Cardiac muscle cell (in vitro differentiated cells and primary cell): ENCODE measurements at regions not wholly inside any gene's neighbourhood (a gene's known extent, or its start where the extent isn't known, plus 50 kb on each side); places are given as distances from the start of the nearest gene placed in this dataset.
A peak's percentile ranks its signal among the peaks of the same experiment; 100 is the strongest.
"Not testable (repeated sequence)": the region's sequence is repeated elsewhere in the genome, so short reads cannot be mapped to it uniquely, and the experiment has no call there.

Source experiments
- DNase-seq, 2 donors: peaks; one replicate each; pipeline versions ENCODE4 v3.0.0 to v3.0.0-alpha.2; 2010 to 2017; ENCODE audit warnings: low read depth in 1 of 2, low spot score in 1 of 2
- H3K27ac ChIP-seq: fragments of 200-600 bp; sonication (generic); 2 replicates; pipeline ENCODE4 v1.5.1; 2016
- H3K27me3 ChIP-seq: fragments of 200-600 bp; sonication (generic); 2 replicates; pipeline ENCODE4 v1.6.0; 2016; ENCODE audit warnings: control low read depth
- H3K36me3 ChIP-seq: fragments of 200-600 bp; sonication (generic); 2 replicates; pipeline ENCODE4 v1.5.1; 2016; ENCODE audit warnings: control low read depth
- H3K4me1 ChIP-seq: fragments of 200-600 bp; sonication (generic); 2 replicates; pipeline ENCODE4 v1.8.1; 2017; ENCODE audit warnings: low read depth, mild to moderate bottlenecking, mixed run types
- H3K4me3 ChIP-seq: fragments of 200-600 bp; sonication (generic); 2 replicates; pipeline ENCODE4 v1.5.1; 2016; ENCODE audit warnings: mild to moderate bottlenecking
- H3K9me3 ChIP-seq: fragments of 200-600 bp; sonication (generic); 2 replicates; pipeline ENCODE4 v1.5.1; 2017; ENCODE audit warnings: low read depth, mild to moderate bottlenecking, control low read depth
- TF ChIP-seq, protein P1 (sequence below): IDR thresholded peaks from 2 replicates; pipeline ENCODE4 v1.5.1; 2012; ENCODE audit warnings: low read depth, mild to moderate bottlenecking, low read length

DNA sequence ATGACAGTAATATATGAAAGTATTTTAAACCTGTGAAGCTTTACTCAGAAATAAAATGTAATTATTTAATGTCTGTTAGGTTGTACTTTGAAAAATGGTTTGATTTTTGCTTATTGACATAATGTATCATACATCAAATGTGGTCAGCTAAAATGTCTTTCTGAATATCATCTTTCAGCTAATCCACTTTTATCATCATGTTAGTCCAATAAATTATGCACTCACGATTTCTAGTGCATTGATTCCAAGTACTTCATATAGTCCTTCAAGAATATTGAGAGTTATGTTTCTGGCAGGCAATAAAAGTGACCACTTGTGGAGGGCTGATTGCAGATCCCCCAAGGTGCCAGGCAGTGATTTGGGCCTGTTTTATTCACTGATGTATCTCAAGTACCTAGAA, 1204.1 kb downstream of the OLFM4 start:
- Histone ChIP-seq H3K36me3 (no peaks in the 10 kb centered on the region), H3K27ac (no peak overlapping the region), H3K4me3 (no peak overlapping the region), H3K9me3 (no peaks in the 10 kb centered on the region), H3K4me1 (no peaks in the 10 kb centered on the region), H3K27me3 (no peaks in the 10 kb centered on the region)
- DNase-seq = no peak
- TF ChIP-seq, protein P1, sequence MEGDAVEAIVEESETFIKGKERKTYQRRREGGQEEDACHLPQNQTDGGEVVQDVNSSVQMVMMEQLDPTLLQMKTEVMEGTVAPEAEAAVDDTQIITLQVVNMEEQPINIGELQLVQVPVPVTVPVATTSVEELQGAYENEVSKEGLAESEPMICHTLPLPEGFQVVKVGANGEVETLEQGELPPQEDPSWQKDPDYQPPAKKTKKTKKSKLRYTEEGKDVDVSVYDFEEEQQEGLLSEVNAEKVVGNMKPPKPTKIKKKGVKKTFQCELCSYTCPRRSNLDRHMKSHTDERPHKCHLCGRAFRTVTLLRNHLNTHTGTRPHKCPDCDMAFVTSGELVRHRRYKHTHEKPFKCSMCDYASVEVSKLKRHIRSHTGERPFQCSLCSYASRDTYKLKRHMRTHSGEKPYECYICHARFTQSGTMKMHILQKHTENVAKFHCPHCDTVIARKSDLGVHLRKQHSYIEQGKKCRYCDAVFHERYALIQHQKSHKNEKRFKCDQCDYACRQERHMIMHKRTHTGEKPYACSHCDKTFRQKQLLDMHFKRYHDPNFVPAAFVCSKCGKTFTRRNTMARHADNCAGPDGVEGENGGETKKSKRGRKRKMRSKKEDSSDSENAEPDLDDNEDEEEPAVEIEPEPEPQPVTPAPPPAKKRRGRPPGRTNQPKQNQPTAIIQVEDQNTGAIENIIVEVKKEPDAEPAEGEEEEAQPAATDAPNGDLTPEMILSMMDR = no peak

DNA sequence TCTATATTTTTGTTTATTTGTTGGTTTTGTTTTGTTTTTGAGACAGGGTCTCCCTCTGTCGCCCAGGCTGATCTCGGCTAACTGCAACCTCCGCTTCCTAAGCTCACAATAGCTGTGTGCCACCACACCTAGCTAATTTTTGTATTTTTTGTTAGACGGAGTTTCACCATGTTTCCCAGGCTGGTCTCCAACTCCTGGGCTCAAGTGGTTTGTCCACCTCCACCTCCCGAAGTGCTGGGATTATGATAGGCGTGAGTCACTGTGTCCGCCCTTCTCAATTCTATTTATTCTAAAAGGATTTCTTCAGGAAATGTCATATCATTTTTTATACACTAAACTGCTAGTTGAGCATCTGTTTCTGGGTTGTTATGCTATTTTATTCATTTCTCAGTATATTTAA, 1206.0 kb downstream of the OLFM4 start:
- TF ChIP-seq, protein P1 = no peak
- no peak overlapping the region for H3K27ac ChIP-seq

DNA sequence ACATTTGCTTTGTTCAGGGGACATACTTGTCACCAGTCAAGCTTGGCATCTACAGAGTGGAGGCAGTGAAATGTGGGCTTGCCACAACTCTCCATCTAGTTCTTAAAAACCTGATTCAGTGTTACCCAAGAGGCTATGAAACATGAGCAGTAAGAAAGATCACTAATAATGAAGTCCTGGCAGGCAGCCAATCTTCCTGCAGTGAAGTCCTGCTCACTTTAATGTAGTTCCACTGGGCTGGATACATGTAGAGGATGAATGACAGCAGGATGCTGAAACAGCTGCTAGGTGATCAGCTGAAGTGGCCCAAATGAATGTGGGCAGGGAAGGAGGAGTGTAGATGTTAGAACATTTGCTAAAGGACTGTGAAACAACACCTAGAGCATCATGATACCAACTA, 1213.1 kb downstream of the OLFM4 start:
- TF ChIP-seq, protein P1 = no peak
- DNase-seq = peak in 1 of 2 donors; percentile 66
- Histone ChIP-seq H3K9me3 (no peaks in the 10 kb centered on the region), H3K4me3 (no peak overlapping the region), H3K27ac (no peak overlapping the region), H3K4me1 (no peaks in the 10 kb centered on the region), H3K27me3 (no peaks in the 10 kb centered on the region), H3K36me3 (no peaks in the 10 kb centered on the region)

More for the DNA sequence above, 1206.0 kb downstream of the OLFM4 start:
- no peaks in the 10 kb centered on the region for H3K9me3 ChIP-seq
- no peaks in the 10 kb centered on the region for H3K4me1 ChIP-seq
- no peaks in the 10 kb centered on the region for H3K36me3 ChIP-seq
- H3K27me3 ChIP-seq = no peaks in the 10 kb centered on the region
- no peak for DNase-seq
- no peak overlapping the region for H3K4me3 ChIP-seq

DNA sequence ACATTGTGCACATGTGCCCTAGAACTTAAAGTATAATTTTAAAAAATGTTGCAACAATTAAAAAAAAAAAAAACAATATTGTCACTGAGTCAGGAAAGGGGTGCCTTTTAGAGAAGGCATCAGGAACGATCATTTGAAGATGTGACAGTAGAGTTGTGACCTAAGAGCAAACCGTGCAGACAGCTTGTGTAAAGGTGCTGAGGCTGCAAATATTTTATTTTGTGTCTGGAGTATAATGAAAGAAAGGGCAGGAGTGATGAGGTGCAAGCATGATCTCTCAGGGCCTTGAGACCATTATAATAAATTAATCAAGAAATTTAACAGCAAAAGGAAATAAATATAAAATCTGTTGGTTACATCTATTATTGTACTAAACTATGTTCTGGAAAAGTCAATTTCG, 1219.7 kb downstream of the OLFM4 start:
- TF ChIP-seq, protein P1 = no peak
- Histone ChIP-seq H3K4me1 (no peaks in the 10 kb centered on the region), H3K4me3 (no peak overlapping the region), H3K36me3 (no peaks in the 10 kb centered on the region), H3K27me3 (no peaks in the 10 kb centered on the region), H3K27ac (no peak overlapping the region), H3K9me3 (no peaks in the 10 kb centered on the region)
- DNase-seq = no peak

DNA sequence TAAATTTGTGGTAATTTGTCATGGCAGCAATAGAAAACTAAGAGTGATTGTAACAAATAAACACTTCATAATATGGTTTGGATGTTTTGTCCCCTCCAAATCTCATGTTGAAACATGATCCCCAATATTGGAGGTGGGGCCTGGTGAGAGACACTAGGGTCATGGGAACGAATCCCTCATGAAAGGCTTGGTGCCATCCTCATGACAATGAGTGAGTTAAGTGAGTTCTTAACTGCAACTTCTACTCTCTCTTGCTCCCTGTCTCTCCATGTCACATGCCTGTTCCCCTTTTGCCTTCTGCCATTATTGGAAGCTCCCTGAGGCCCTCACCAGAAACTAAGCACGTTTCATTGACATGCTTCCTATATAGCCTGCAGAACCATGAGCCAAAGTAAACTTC, 1233.2 kb downstream of the OLFM4 start:
- Histone ChIP-seq H3K27ac (no peak overlapping the region), H3K27me3 (no peaks in the 10 kb centered on the region), H3K9me3 (no peaks in the 10 kb centered on the region), H3K4me1 (no peaks in the 10 kb centered on the region), H3K4me3 (no peak overlapping the region), H3K36me3 (no peaks in the 10 kb centered on the region)
- TF ChIP-seq, protein P1 = no peak
- no peak for DNase-seq

DNA sequence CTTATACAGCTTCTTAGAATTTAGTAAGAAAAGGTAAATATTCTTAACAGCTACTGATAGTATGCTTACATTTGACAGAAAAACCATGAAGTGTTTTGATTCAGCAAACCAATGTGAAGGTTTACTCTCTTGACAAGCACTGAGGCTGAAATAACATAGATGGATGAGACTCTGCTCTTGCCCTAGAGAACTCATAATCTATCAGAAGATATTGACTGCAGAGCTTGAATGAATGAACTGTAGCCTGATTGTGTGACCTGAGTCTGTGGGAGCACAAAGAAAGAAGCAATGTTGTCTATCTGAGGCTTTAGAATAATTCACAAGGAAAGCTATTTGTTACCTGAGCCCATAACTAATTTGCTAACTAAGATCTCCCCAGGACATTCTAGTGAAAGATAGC, 1235.3 kb downstream of the OLFM4 start:
- Histone ChIP-seq H3K27me3 (no peaks in the 10 kb centered on the region), H3K27ac (no peak overlapping the region), H3K4me3 (no peak overlapping the region), H3K4me1 (no peaks in the 10 kb centered on the region), H3K9me3 (no peaks in the 10 kb centered on the region), H3K36me3 (no peaks in the 10 kb centered on the region)
- TF ChIP-seq, protein P1 = no peak
- no peak for DNase-seq

DNA sequence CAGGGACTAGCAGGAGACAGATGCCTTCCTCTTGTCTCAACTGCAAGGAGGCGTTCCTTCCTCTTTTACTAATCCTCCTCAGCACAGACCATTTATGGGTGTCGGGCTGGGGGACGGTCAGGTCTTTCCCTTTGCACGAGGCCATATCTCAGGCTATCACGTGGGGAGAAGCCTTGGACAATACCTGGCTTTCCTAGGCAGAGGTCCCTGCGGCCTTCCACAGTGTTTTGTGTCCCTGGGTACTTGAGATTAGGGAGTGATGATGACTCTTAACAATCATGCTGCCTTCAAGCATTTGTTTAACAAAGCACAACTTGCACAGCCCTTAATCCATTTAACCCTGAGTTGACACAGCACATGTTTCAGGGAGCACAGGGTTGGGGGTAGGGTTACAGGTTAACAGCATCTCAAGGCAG, 1238.6 kb downstream of the OLFM4 start:
- H3K4me3 ChIP-seq, DNase-seq, H3K9me3 ChIP-seq, H3K27me3 ChIP-seq, H3K27ac ChIP-seq, H3K4me1 ChIP-seq, H3K36me3 ChIP-seq: not testable (repeated sequence)

DNA sequence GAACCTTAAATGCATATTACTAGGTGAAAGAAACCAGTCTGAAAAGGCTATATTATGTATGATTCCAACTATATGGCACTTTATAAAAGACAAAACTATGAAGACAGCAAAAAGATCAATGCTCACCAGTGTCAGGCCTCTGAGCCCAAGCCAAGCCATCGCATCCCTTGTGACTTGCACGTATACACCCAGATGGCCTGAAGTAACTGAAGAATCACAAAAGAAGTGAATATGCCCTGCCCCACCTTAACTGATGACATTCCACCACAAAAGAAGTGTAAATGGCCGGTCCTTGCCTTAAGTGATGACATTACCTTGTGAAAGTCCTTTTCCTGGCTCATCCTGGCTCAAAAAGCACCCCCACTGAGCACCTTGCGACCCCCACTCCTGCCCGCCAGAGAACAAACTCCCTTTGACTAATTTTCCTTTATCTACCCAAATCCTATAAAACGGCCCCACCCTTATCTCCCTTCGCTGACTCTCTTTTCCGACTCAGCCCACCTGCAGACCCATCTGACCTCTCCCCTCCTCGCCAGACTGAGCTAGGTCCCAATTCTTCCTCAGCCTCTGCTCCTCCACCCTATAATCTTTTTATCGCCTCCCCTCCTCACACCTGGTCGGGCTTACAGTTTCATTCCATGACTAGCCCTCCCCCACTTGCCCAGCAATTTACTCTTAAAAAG, 1239.5 kb downstream of the OLFM4 start:
- DNase-seq, H3K4me1 ChIP-seq, H3K27ac ChIP-seq, H3K4me3 ChIP-seq, H3K27me3 ChIP-seq, H3K9me3 ChIP-seq, H3K36me3 ChIP-seq: not testable (repeated sequence)
